H1 (cell line): ENCODE measurements at regions not wholly inside any gene's neighbourhood (a gene's known extent, or its start where the extent isn't known, plus 50 kb on each side); places are given as distances from the start of the nearest gene placed in this dataset.

ENCODE experiments used
- MAFK ChIP-seq: IDR thresholded peaks from 2 replicates; pipeline ENCODE4 v1.6.1; 2012; ENCODE audit warnings: low read depth, mild to moderate bottlenecking, improper control_type of control experiment, low read length

DNA sequence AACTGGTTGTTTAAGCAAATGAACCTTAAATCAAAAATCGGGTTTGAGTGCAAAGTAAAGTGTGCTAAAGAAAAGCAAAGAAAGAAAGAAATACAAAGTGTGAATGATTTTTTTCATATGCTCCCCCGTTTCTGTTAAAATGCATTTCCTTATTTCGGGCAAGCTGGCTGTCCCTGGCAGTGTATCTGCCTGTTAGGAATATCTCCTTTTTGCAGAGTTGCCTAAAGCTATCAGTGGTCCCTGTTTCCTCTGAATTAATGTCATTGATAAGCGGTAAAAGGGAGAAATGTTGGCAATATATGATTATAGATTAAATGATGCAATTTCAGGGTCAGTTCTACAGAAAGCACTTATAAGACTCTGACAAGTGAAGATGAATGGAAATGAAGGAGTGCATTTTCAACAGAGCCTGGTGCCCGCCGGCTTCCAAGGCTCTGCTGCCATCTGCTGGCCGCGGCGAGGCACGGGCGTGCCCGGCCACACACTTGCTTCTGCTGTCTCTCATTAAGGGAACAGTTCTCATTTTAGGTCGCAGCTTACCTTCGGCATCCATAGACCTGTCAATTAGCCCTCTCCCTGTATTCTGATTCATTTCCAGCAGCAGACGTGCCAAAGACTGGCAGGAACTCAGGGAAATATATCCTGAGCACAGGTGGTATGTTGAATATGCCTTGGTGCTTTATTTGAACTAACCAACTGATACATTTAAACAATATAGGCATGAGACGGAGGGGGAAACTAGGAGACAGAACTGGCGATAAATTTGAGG, 381.9 kb downstream of the C6orf118 start (continued):
- TF ChIP-seq MAFK: no peak
